ENCODE measurements at regions not wholly inside any gene's neighbourhood (a gene's known extent, or its start where the extent isn't known, plus 50 kb on each side); places are given as distances from the start of the nearest gene placed in this dataset.

GRCh38 chrX:63466690-63467089 is 115.6 kb upstream of the SPIN4 start:
- Histone ChIP-seq H3K4me3 (no peak overlapping the region), H3K4me1 (ENCODE audit: insufficient read depth) (0 out of 2 replicates have a peak, but pooled peaks cover 4% of the 10 kb centered on the region), H3K27me3 (ENCODE audit: insufficient read depth) (no peaks in the 10 kb centered on the region), H3K9me2 (ENCODE audit: insufficient read depth) (no peaks in the 10 kb centered on the region), H2AFZ (no peak overlapping the region), H3F3A (replicated peaks; ENCODE audit: low read depth) (no peaks in the 10 kb centered on the region), H3K36me3 (ENCODE audit: insufficient read depth) (no peaks in the 10 kb centered on the region; the same call in 1 of the 2 replicates), H3K79me2 (replicated peaks; ENCODE audit: insufficient read depth) (no peaks in the 10 kb centered on the region), H3K27ac (ENCODE audit: low read depth) (no peak overlapping the region), H3K4me2 (no peak overlapping the region), H4K20me1 (replicated peaks; ENCODE audit: insufficient read depth) (no peaks in the 10 kb centered on the region)
- H3K4me3 Mint-ChIP-seq: no peak overlapping the region
- peaks cover 67% of the 10 kb centered on the region for H3K36me3 Mint-ChIP-seq (ENCODE audit: low read depth)
- no peaks in the 10 kb centered on the region for H3K27me3 Mint-ChIP-seq (ENCODE audit: insufficient read depth, low read depth, poor library complexity)
- peaks cover 2% of the 10 kb centered on the region; the same call in 1 of the 3 replicates for H3K4me1 Mint-ChIP-seq
- DNase-seq (ENCODE audit: low spot score) (peak; percentile 18), ATAC-seq (no peak)
- peaks cover 39% of the 10 kb centered on the region for H3K9me3 Mint-ChIP-seq
- H3K27ac Mint-ChIP-seq: no peak overlapping the region
- peak; percentile 44 to 59 for TF ChIP-seq CTCF (conservative IDR thresholded peaks at IDR 0.05; ENCODE audit: low read depth in 2 of 2)
- no peak for TF ChIP-seq JUNB (IDR thresholded peaks at IDR 0.05; ENCODE audit: unreplicated experiment)

DNA sequence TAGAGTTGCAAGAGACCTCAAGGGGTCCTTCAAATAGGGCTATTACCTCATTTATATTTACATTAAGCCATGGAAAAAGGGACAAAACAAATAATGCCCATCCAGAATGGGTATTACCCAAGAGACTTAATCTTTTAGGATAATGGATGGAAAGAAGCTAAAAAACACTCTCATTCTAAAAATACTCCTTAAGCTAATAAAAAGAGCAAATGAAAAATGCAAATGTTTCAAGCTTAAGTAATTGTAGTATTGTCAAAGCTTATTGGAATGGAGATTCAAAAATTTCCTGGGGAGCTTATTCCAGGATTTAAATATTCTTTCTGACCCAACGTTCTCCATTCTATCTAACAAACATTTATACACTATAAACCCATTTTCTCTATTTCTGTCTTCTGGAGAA is 107.8 kb upstream of the SPIN4 start:
- no peaks in the 10 kb centered on the region for H3K9me2 ChIP-seq (ENCODE audit: insufficient read depth)
- no peaks in the 10 kb centered on the region for H4K20me1 ChIP-seq (replicated peaks; ENCODE audit: insufficient read depth)
- no peak for DNase-seq (ENCODE audit: low spot score)
- ATAC-seq: no peak
- H3K36me3 ChIP-seq (ENCODE audit: insufficient read depth): no peaks in the 10 kb centered on the region
- H3K4me3 Mint-ChIP-seq: no peak overlapping the region
- peaks cover 8% of the 10 kb centered on the region; the same call in 2 of the 3 replicates for H3K4me1 Mint-ChIP-seq
- no peak overlapping the region for H3K4me3 ChIP-seq
- H3K9me3 Mint-ChIP-seq: peaks cover 11% of the 10 kb centered on the region
- TF ChIP-seq REST (IDR thresholded peaks at IDR 0.05; ENCODE audit: unreplicated experiment): no peak
- TF ChIP-seq CREB1 (CRISPR knock-in tag; IDR thresholded peaks at IDR 0.05; ENCODE audit: low read depth): no peak
- no peak for TF ChIP-seq JUNB (IDR thresholded peaks at IDR 0.05; ENCODE audit: unreplicated experiment)
- no peak for TF ChIP-seq ZNF114 (CRISPR knock-in tag; IDR thresholded peaks at IDR 0.05)
- no peak for TF ChIP-seq ZNF331 (CRISPR knock-in tag; IDR thresholded peaks at IDR 0.05; ENCODE audit: low read depth)
- TF ChIP-seq STAT1 (IDR thresholded peaks at IDR 0.05; ENCODE audit: unreplicated experiment): no peak
- no peak for TF ChIP-seq EZH2 (IDR thresholded peaks at IDR 0.05; ENCODE audit: low read depth, unreplicated experiment)
- TF ChIP-seq CTCF (conservative IDR thresholded peaks at IDR 0.05; ENCODE audit: low read depth in 2 of 2): no peak
- no peak for TF ChIP-seq EZH2phosphoT487 (IDR thresholded peaks at IDR 0.05; ENCODE audit: unreplicated experiment)
- H3K27ac Mint-ChIP-seq: 0 out of 2 replicates have a peak overlapping the region, but pooled peaks have one; percentile 52
- no peaks in the 10 kb centered on the region for H3K79me2 ChIP-seq (replicated peaks; ENCODE audit: insufficient read depth)
- peaks cover 17% of the 10 kb centered on the region for H3K36me3 Mint-ChIP-seq (ENCODE audit: low read depth)
- H3K27me3 Mint-ChIP-seq (ENCODE audit: insufficient read depth, low read depth, poor library complexity): no peaks in the 10 kb centered on the region
- no peak overlapping the region for H2AFZ ChIP-seq
- no peak overlapping the region for H3K4me2 ChIP-seq
- H3F3A ChIP-seq (replicated peaks; ENCODE audit: low read depth): no peaks in the 10 kb centered on the region
- H3K27ac ChIP-seq (ENCODE audit: low read depth): no peak overlapping the region
- no peaks in the 10 kb centered on the region for H3K27me3 ChIP-seq (ENCODE audit: insufficient read depth)
- H3K4me1 ChIP-seq (ENCODE audit: insufficient read depth): peaks cover 21% of the 10 kb centered on the region

Measured in GM23338 (cell line).